ENCODE measurements at regions not wholly inside any gene's neighbourhood (a gene's known extent, or its start where the extent isn't known, plus 50 kb on each side); places are given as distances from the start of the nearest gene placed in this dataset.
"Not testable (repeated sequence)": the region's sequence is repeated elsewhere in the genome, so short reads cannot be mapped to it uniquely, and the experiment has no call there.

- no peak for TF ChIP-seq CTCF (IDR thresholded peaks at IDR 0.05; ENCODE audit: control insufficient read depth, extremely low read depth, insufficient read depth)
- no peak overlapping the region for H3K4me3 ChIP-seq (ENCODE audit: low read depth, low read length)
- DNase-seq (ENCODE audit: low read depth), result no peak
Observed at GRCh38 chr6:92415656-92416055, 1003.7 kb downstream of the EPHA7 start.

- DNase-seq (ENCODE audit: low read depth), result no peak
- no peak overlapping the region for H3K4me3 ChIP-seq (ENCODE audit: low read depth, low read length)
- no peak for TF ChIP-seq CTCF (IDR thresholded peaks at IDR 0.05; ENCODE audit: control insufficient read depth, extremely low read depth, insufficient read depth)
Observed at GRCh38 chr6:92408350-92408749, 1011.0 kb downstream of the EPHA7 start.

GRCh38 chr6:92404281-92404680 is 1015.1 kb downstream of the EPHA7 start:
- no peak overlapping the region for H3K4me3 ChIP-seq (ENCODE audit: low read depth, low read length)
- DNase-seq (ENCODE audit: low read depth), result no peak
- TF ChIP-seq CTCF (IDR thresholded peaks at IDR 0.05; ENCODE audit: control insufficient read depth, extremely low read depth, insufficient read depth), result no peak

- DNase-seq (ENCODE audit: low read depth), result no peak
- no peak for TF ChIP-seq CTCF (IDR thresholded peaks at IDR 0.05; ENCODE audit: control insufficient read depth, extremely low read depth, insufficient read depth)
- no peak overlapping the region for H3K4me3 ChIP-seq (ENCODE audit: low read depth, low read length)
Observed at GRCh38 chr6:92399911-92400310, 1019.4 kb downstream of the EPHA7 start.

GRCh38 chr6:92388706-92389105 is 1030.7 kb downstream of the EPHA7 start:
- not testable (repeated sequence) for DNase-seq (ENCODE audit: low read depth); H3K4me3 ChIP-seq (ENCODE audit: low read depth, low read length)

GRCh38 chr6:92380803-92381601 is 1038.4 kb downstream of the EPHA7 start:
- DNase-seq (ENCODE audit: low read depth), result no peak
- H3K4me3 ChIP-seq (ENCODE audit: low read depth, low read length), result no peak overlapping the region
- no peak for TF ChIP-seq CTCF (IDR thresholded peaks at IDR 0.05; ENCODE audit: control insufficient read depth, extremely low read depth, insufficient read depth)

- no peak for TF ChIP-seq CTCF (IDR thresholded peaks at IDR 0.05; ENCODE audit: control insufficient read depth, extremely low read depth, insufficient read depth)
- DNase-seq (ENCODE audit: low read depth), result no peak
- no peak overlapping the region for H3K4me3 ChIP-seq (ENCODE audit: low read depth, low read length)
Observed at GRCh38 chr6:92377137-92377536, 1042.2 kb downstream of the EPHA7 start.
